ENCODE measurements at regions not wholly inside any gene's neighbourhood (a gene's known extent, or its start where the extent isn't known, plus 50 kb on each side); places are given as distances from the start of the nearest gene placed in this dataset.

DNA sequence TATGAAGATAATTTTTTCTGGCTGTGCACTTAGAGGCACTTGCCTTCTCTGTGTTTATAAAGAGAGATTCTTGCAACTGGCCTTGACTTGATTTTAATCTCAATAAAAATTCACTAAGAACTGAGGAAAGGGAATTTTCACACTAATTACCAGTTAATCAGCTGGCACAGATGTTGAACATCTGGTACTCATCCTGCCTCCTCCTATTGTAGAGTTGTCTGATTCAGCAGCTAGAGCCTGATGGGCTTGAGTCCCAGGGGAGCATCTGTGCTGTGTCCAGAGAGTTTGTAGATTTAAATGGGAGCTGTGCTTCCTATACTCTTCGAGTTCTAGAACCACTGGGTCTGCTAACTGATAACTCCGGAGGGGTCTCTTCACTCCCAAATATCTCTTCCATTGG is 50.7 kb upstream of the ADRA1D start:
- TF ChIP-seq CTCF (IDR thresholded peaks at IDR 0.05), result no peak
- no peak for TF ChIP-seq POLR2A (IDR thresholded peaks at IDR 0.05)
